Ishikawa (cell line): ENCODE measurements at regions not wholly inside any gene's neighbourhood (a gene's known extent, or its start where the extent isn't known, plus 50 kb on each side); places are given as distances from the start of the nearest gene placed in this dataset.

Experiments
- CEBPB ChIP-seq: IDR thresholded peaks from 2 replicates; pipeline ENCODE4 v1.6.1; 2012
- CREB1 ChIP-seq: IDR thresholded peaks from 2 replicates; pipeline ENCODE4 v1.6.1; 2012; ENCODE audit warnings: low read depth
- EGR1 ChIP-seq: IDR thresholded peaks from 2 replicates; pipeline ENCODE4 v1.6.1; 2012
- EP300 ChIP-seq: IDR thresholded peaks from 2 replicates; pipeline ENCODE4 v1.6.1; 2012; ENCODE audit warnings: borderline replicate concordance
- FOXM1 ChIP-seq: IDR thresholded peaks from 2 replicates; pipeline ENCODE4 v1.6.1; 2012; ENCODE audit warnings: low read depth, borderline replicate concordance
- MAX ChIP-seq: IDR thresholded peaks from 2 replicates; pipeline ENCODE4 v1.6.1; 2012
- NFIC ChIP-seq: IDR thresholded peaks from 2 replicates; pipeline ENCODE4 v1.6.1; 2012
- RAD21 ChIP-seq: IDR thresholded peaks from 2 replicates; pipeline ENCODE4 v1.6.1; 2012; ENCODE audit warnings: low read depth
- REST ChIP-seq: IDR thresholded peaks from 2 replicates; pipeline ENCODE4 v1.6.1; 2012; ENCODE audit warnings: low read depth, mild to moderate bottlenecking
- TAF1 ChIP-seq: IDR thresholded peaks from 2 replicates; pipeline ENCODE4 v1.6.1; 2012; ENCODE audit warnings: low read depth, mild to moderate bottlenecking
- TCF12 ChIP-seq: IDR thresholded peaks from 2 replicates; pipeline ENCODE4 v1.6.1; 2012; ENCODE audit warnings: low read depth
- TEAD4 ChIP-seq: IDR thresholded peaks from 2 replicates; pipeline ENCODE4 v1.6.1; 2012
- USF1 ChIP-seq: IDR thresholded peaks from 2 replicates; pipeline ENCODE4 v1.6.1; 2012
- YY1 ChIP-seq: IDR thresholded peaks from 2 replicates; pipeline ENCODE4 v1.6.1; 2012; ENCODE audit warnings: low read depth
- ZBTB7A ChIP-seq: IDR thresholded peaks from 2 replicates; pipeline ENCODE4 v1.6.1; 2012; ENCODE audit warnings: low read depth

- TF ChIP-seq CREB1 (no peak), ZBTB7A (no peak), NFIC (no peak), FOXM1 (no peak), MAX (no peak), RAD21 (no peak), EGR1 (no peak), TCF12 (no peak), TAF1 (no peak), TEAD4 (no peak), CEBPB (no peak)
Observed at GRCh38 chr15:60128710-60129109, 124.6 kb downstream of the FOXB1 start.

- TF ChIP-seq USF1 (no peak), TCF12 (no peak), REST (no peak), CREB1 (no peak), RAD21 (no peak), YY1 (no peak), EP300 (no peak), CEBPB (no peak), ZBTB7A (no peak), TAF1 (no peak), NFIC (no peak), MAX (no peak), FOXM1 (no peak)
Observed at GRCh38 chr15:60130398-60130797, 126.3 kb downstream of the FOXB1 start.

- TF ChIP-seq TAF1 (no peak), CREB1 (no peak), USF1 (no peak), NFIC (no peak), FOXM1 (no peak), CEBPB (no peak), TCF12 (no peak), MAX (no peak), REST (no peak), YY1 (no peak), RAD21 (no peak), TEAD4 (no peak), EGR1 (no peak), ZBTB7A (no peak)
Observed at GRCh38 chr15:60130821-60131220, 126.7 kb downstream of the FOXB1 start.

- TF ChIP-seq RAD21 = no peak
- TF ChIP-seq EGR1 = no peak
- TF ChIP-seq MAX = no peak
- no peak for TF ChIP-seq YY1
- no peak for TF ChIP-seq REST
- TF ChIP-seq NFIC = no peak
Observed at GRCh38 chr15:60134609-60135008, 130.5 kb downstream of the FOXB1 start.

GRCh38 chr15:60135961-60136360 lies 131.8 kb downstream of the FOXB1 start:
- TF ChIP-seq RAD21 (no peak), CREB1 (no peak), CEBPB (no peak), ZBTB7A (no peak), TCF12 (no peak), NFIC (no peak), FOXM1 (no peak), REST (no peak), YY1 (no peak), EP300 (no peak), TEAD4 (no peak), USF1 (no peak), TAF1 (no peak), MAX (no peak), EGR1 (no peak)
